HK-2 (cell line): ENCODE measurements at regions not wholly inside any gene's neighbourhood (a gene's known extent, or its start where the extent isn't known, plus 50 kb on each side); places are given as distances from the start of the nearest gene placed in this dataset.
A peak's percentile ranks its signal among the peaks of the same experiment; 100 is the strongest.

Source experiments
- DNase-seq: peaks from one replicate; pipeline ENCODE4 v3.0.0-alpha.2; 2018; ENCODE audit not compliant: unreplicated experiment

GRCh38 chr3:70120357-70120966 is 120.9 kb downstream of the SAMMSON start:
- DNase-seq, result peak; percentile 72

GRCh38 chr3:70127192-70127591 is 127.7 kb downstream of the SAMMSON start:
- no peak for DNase-seq

- DNase-seq, result no peak
Measured at GRCh38 chr3:70137366-70137765, 137.8 kb downstream of the SAMMSON start.

- no peak for DNase-seq
Measured at GRCh38 chr3:70138606-70139005, 139.1 kb downstream of the SAMMSON start.
